KG1 (cell line): ENCODE measurements at regions not wholly inside any gene's neighbourhood (a gene's known extent, or its start where the extent isn't known, plus 50 kb on each side); places are given as distances from the start of the nearest gene placed in this dataset.
"Not testable (repeated sequence)": the region's sequence is repeated elsewhere in the genome, so short reads cannot be mapped to it uniquely, and the experiment has no call there.

ENCODE experiments used
- DNase-seq: peaks from one replicate; lab custom pipeline; 2025; lab: John Stamatoyannopoulos, UW

DNA sequence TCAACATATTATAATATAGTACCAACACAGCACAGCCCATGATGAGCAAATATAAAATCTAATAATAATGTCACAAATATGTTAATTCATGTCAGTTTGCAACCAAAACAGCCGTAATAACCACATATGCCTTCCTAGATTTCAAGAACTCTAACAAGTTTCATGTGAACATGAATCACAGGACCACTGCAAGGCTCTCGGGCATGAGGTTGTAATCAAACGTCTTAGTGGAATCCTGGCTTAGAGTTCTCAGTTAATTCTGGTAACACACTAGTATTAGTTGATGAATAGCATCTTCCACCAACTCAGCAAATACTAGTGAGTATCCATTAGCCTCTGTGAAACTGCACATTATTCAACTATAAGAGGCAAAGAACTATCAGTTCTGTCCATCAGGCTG lies 379.3 kb upstream of the TENM3 start:
- DNase-seq: no peak

DNA sequence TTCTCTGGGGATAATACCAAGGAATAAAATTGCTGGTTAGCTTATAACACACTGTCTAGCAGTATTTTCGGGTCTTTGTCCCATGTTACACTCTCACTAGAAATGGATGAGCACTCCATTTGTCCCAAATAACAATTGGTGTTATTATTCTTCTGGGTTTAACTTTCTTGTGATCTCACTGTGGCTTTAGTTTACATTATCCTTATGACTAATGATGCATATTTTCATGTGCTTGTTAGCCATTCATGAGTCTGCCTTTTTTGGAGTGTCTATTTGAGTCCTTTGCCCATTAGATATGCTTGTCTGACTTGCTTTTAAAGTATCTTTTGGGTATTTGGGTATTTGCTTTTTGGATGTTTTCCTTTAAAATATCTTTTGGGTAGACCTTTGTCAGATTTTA lies 372.9 kb upstream of the TENM3 start:
- DNase-seq: no peak

DNA sequence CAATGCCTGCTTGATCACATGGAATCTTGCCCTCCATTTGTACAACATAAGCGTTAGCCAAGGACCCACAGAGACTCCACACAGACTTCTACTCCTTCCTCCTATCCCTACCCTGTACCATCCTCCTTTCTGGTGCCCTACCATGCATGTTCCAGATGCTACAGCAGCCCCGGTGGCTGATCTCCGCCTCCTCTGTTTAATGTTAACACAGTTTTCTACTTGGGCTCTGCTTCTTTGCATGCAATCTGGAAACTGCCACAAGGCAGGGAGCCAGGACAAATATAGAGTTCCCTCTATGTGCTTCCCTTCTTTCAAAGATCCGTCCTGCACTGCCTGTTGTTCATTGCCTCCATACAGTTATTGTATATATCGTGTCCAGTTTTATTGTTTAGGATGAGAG lies 368.6 kb upstream of the TENM3 start:
- DNase-seq: no peak

DNA sequence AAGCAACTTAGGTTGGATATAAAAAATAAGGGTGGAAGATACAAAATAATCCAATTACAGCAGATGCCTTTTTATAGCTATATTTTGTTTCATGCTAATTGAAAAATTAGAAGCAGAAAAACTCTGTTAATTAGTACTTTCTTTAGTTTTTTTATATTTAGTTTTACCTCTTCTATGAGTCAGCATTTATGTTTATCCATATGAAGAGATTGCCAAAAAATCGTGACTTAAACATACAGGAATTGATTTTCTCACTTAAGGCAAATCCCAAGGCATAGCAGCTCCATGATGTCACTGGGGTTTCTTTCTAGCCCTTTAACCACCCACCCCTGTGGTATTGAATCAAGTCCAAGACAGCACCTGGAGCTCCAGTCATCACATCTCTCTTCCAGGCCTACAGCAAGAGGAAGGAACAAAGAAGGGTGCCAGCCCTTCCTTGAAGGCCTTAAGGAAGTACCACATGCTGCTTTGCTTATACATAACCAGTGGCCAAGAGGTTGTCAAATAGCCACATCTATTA lies 365.8 kb upstream of the TENM3 start:
- no peak for DNase-seq

- DNase-seq: no peak
Measured at GRCh38 chr4:181890031-181890430, 353.2 kb upstream of the TENM3 start.

DNA sequence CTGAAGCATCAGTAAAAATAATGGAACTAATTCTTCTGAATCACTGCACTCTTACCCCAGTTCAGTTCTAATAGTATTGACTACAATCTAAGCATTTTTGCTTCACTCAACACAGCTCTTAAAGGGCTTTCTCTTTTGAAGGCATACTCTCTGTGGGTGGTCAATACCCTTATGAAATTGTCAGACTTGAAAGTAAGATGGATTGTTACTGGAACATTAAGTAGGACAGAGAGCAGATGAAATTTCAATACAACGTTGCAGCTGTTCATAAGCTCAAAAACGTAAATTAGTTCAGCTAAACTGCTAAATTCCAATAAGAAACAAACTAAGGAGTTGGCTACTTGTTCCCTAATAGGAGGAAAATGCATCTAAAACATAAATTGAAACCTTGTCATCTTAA lies 352.3 kb upstream of the TENM3 start:
- no peak for DNase-seq

DNA sequence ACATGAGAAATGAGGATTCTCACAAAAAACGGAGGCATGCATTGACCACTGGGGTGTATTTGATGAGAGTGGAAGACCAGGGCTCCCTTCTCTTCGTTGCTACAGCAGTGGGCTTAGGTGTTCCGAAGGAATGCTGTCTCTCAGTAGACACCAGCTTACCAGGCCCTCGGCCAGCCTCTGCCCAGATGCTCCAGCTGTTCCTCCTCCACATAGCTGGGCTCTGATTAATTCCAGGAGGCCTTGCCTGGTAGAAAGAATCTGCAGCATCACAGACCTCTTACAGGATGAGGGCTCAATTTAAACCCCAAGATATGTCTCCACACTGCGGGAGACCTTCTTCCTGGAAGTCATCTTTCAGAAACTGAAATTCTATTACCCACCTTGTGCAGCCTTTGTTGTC lies 346.6 kb upstream of the TENM3 start:
- no peak for DNase-seq

DNA sequence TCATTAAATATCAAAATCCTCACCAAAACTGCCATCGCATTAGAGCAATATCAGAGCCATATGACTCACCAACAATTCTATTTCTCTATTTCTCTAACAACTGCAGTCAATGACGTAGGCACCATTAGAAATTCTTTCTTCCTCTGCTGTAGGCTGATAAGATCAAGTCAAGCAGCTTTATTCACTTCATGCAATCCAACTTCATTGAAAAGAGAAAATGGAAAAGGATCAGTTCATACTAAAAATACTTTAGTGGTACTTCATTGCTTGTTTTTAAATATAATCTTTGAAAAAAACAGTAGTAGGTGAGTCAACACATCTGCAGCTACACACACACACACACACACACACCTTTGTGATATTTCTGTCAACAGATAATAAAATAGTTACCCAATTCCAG lies 345.3 kb upstream of the TENM3 start:
- DNase-seq: no peak

GRCh38 chr4:181902404-181902803 lies 340.8 kb upstream of the TENM3 start:
- DNase-seq: not testable (repeated sequence)

DNA sequence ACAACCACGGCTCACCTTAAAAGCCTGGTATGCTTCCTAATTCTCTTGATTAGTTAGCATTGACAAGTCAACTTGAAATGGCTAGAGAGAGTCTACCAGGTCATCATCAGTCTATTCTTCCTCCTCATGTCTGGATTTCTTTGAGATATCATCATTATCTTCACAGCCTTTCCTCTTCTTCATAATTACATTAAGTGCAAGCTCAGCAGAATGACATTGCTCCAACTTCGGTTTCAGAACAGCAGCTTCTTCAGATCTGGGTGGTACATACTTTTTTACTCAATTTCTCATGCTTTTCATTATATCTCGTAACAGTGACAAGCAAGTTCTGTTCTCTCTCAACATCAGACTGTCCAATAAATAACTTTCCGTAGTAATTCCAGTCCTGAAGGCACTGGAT lies 337.5 kb upstream of the TENM3 start:
- no peak for DNase-seq

GRCh38 chr4:181908168-181908567 lies 335.0 kb upstream of the TENM3 start:
- no peak for DNase-seq

- no peak for DNase-seq
Measured at GRCh38 chr4:181909368-181909767, 333.8 kb upstream of the TENM3 start.

- DNase-seq: no peak
Measured at GRCh38 chr4:181911420-181911819, 331.8 kb upstream of the TENM3 start.

DNA sequence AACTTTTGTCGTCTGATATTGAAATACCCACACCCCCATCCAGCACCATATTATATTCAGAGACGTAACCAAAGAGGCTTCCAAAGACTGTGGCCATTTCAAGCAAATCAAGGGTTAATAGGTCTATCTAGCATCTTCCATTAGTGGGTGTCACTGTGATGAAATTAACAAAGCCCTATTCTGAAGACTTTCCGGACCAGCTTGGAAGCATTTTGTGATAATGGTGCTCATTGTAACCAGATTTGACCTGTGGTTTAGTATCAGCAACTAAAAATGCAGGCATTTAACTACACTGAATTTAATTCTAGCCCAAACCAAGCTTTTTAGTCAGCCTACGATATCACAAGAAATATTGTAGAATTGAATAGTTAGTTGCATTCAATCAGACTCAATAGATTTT lies 309.7 kb upstream of the TENM3 start:
- no peak for DNase-seq

GRCh38 chr4:181938631-181939030 lies 304.6 kb upstream of the TENM3 start:
- no peak for DNase-seq

DNA sequence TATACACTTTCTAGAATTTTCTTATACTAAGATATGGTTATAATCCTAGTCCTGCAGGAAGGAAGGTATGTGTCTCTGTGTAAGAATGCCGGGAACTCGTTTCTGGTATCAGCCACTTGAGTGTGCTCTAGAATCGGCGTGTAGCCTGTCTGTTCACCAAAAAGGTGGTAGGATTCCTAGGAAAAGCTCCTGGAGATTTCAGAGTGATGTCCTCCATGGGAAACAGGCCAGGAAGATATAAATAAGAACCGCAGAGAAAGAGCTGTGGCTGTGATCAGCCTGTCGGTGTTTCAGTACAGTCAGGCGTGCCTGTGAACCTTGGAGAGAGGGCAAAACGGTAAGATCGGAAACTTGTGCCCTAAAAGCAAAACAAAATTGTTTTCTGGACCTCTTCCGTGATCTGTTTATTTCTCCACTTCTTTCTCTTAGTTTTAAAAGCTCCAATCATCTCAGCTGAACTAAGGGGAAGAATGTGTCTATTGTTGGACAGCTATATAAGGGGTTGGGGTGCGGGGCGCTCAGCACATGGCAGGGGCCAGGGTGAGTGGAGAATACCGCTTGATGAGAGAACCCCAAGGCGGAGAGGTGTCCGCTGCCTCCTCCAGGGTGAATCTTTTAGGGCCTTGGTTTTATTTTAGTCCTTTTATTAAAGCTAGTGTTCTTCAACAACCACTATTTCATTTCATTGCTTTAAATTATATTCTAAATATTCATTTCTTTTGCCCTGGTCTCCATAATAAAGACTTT lies 303.8 kb upstream of the TENM3 start:
- no peak for DNase-seq

DNA sequence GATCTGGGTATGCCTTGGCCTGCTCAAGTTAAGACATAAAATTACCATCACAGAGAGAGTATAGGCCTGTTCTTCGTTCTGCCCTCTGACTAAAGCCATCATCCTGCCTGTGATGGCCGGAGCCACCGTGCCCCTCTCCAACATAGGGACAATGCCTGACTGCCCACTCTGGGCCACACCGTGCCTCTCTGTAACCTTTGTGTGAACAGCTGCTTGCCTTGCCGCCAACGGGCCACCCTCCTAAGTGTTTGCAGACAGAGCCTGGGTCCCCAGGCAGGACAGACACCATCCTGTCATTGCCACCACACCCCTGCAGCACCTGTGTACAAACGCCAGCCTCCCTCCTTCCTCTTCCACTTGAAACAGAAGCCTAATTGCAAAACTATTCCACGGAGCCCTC lies 298.7 kb upstream of the TENM3 start:
- no peak for DNase-seq

- no peak for DNase-seq
Measured at GRCh38 chr4:181946902-181947301, 296.3 kb upstream of the TENM3 start.

GRCh38 chr4:181948839-181949382 lies 294.3 kb upstream of the TENM3 start:
- DNase-seq: no peak

DNA sequence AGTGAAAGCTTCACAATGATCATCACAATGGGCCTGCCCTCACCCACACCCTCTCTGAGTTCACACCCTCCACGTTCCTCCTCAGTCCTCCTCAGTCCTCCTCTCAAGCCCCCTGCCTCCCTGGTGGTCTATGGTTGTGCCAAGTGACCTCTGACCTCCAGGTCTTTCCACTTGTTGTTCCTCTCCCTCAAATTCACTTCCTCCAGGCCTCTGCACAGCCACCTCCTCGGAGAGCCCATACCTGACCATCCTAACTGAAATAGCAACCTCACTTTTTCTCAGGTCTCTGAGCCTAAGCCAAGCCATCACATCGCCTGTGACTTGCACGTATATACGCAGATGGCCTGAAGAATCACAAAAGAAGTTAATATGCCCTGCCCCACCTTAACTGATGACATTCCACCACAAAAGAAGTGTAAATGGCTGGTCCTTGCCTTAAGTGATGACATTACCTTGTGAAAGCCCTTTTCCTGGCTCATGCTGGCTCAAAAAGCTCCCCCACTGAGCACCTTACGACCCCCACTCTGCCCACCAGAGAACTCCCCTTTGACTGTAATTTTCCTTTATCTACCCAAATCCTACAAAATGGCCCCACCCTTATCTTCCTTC lies 293.4 kb upstream of the TENM3 start:
- DNase-seq: no peak

- no peak for DNase-seq
Measured at GRCh38 chr4:181950372-181951127, 292.7 kb upstream of the TENM3 start.

DNA sequence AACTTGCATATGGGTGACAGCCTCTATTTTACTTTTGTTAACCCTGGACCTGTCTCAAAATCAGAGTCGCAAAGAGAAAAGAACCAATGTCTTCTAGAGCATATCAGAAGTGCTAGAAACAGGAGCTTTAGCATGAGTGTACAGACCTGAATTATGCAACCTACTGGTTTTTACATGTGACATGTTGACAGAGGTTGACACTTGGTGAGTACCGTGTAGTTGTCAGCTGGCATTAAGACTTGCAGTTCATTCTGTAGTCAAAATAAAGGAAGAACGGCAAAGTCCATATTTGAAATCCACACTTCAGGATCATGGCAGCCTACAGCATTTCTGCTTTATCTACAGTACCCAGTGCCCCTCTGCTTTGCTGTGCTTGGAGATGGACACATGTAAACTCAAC lies 291.9 kb upstream of the TENM3 start:
- DNase-seq: no peak

DNA sequence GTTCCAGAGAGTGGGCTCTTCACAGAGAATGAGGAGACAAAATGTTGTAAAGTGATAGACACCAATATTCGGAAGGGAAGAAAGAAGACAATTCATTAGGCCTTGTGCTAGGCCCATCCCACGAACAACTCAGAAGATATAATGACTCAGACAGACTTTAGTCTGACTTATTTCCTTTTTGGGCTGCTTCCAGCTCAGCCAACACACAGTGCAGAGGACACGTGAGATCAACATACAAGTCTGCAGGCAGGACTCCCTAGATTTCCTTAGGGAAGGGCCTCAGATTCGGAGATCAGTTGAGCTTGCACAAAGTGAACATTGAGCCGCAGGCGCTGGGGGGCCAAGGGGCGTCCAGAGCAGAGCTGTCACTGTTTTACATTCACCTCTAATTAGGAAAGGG lies 290.7 kb upstream of the TENM3 start:
- DNase-seq: no peak
